DOHH2 (cell line): ENCODE measurements at regions not wholly inside any gene's neighbourhood (a gene's known extent, or its start where the extent isn't known, plus 50 kb on each side); places are given as distances from the start of the nearest gene placed in this dataset.

Experiments
- CTCF ChIP-seq: fragments of 200-600 bp; sonication (generic); IDR thresholded peaks from one replicate; pipeline ENCODE4 v1.5.1; 2014; ENCODE audit warnings: antibody characterized with exemption, mild to moderate bottlenecking, low read depth, low read length; ENCODE audit not compliant: poor library complexity, severe bottlenecking
- EZH2phosphoT487 ChIP-seq: fragments of 200-600 bp; sonication (generic); IDR thresholded peaks from 2 replicates; pipeline ENCODE4 v1.6.1; 2017; ENCODE audit warnings: borderline replicate concordance, mild to moderate bottlenecking, antibody characterized with exemption, low read length, moderate library complexity, mixed read lengths

- TF ChIP-seq CTCF (no peak), EZH2phosphoT487 (no peak)
These were observed 83.3 kb upstream of the VCX2 start for GRCh38 chrX:8254401-8254800.
